HG02973 (cell line): ENCODE measurements at regions not wholly inside any gene's neighbourhood (a gene's known extent, or its start where the extent isn't known, plus 50 kb on each side); places are given as distances from the start of the nearest gene placed in this dataset.

ENCODE experiments used
- ATAC-seq: cut with Tn5 transposase; IDR thresholded peaks from one replicate; pipeline ENCODE4 v1.9.1; 2021; ENCODE audit warnings: moderate library complexity; ENCODE audit not compliant: unreplicated experiment

DNA sequence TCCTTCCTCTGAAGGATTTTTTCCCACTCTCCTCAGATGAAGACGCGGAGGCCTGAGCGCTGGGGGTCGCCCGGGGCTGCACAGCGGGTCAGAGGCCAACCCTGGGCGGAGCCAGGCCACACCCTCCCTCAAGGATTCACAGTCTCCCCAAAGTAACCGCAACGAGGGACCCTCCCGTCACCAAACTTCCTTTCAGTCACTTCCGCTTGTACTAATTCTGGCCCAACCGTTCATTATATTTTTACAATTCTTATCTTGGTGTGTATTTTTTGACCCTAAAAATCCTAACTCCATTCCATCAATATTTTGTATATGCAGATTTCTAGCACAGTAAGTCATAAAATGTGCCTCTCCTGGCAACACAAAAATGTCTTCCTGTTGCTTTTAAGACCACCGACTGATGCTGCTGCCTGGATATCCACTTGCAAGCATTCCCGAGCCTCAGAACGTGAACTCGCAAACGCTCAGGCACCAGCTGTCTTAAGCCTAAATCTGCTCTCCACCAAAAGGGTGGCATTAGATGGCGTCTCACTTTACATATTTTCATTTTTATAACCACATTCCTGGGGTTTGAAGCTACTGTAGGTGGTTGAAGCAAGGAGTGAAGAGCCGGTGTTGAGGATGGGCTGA, 128.0 kb downstream of the DLL1 start:
- ATAC-seq, result no peak

DNA sequence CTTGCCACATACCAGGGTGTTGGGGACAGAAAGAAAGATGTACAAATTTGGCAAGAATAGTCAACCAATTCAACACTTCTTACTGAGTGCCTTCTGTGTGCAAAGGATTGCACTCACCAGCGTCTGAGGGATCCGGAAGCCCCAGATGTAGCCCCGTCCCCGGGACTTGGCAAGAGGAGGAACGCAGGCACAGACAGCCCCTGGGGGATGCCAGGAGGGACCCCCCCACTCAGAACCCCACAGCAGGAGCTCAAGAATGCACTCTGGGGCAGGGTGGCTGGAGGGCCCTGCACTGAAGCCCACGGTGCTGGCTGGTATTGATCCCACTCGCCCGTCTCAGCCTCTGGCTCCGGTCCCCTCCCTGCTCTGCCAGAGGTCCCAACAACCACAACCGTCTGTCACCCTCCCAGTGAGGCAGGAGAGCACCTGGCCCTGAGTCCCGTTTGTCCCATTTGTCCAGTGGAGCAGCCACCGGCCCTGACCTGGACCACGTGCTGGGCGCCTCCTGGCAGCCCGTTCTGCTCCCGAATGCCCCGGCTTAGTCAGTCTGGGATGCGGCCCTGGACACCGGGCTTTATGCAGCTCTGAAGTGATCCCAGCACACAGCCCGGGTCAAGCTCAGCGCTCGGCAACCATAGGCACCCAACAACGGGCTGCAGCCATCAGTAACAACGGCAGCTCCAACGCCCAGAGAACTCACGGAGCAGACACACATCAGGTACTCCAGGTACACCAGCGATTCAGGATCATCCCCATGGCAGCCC, 128.7 kb downstream of the DLL1 start:
- ATAC-seq, result no peak

- ATAC-seq, result no peak
Observed at GRCh38 chr6:170160628-170161611, 130.0 kb downstream of the DLL1 start.

DNA sequence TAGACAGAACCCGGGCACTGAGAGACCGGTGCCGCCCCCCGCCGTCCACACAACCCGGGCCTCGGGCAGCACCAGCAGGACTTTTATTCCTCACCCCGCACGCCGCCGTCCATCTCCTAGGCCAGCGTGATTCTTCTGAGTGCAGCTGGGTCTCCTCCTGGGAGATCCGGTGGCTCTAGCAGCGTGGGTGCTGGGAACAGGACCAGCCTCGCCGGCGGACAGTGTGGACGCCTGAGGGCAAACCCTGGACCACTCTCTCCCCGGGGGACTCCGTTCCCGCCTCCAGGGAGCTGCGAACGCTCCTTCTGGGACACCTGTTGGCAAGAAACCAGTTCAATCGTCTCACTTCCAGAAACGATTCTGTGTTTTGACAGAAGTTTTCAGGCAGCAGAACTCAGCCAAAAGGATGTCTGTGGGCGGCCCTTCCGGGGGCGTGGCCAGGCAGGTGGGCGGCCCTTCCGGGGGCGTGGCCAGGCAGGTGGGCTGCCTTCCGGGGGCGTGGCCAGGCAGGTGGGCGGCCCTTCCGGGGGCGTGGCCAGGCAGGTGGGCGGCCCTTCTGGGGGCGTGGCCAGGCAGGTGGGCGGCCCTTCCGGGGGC, 130.7 kb downstream of the DLL1 start:
- no peak for ATAC-seq

DNA sequence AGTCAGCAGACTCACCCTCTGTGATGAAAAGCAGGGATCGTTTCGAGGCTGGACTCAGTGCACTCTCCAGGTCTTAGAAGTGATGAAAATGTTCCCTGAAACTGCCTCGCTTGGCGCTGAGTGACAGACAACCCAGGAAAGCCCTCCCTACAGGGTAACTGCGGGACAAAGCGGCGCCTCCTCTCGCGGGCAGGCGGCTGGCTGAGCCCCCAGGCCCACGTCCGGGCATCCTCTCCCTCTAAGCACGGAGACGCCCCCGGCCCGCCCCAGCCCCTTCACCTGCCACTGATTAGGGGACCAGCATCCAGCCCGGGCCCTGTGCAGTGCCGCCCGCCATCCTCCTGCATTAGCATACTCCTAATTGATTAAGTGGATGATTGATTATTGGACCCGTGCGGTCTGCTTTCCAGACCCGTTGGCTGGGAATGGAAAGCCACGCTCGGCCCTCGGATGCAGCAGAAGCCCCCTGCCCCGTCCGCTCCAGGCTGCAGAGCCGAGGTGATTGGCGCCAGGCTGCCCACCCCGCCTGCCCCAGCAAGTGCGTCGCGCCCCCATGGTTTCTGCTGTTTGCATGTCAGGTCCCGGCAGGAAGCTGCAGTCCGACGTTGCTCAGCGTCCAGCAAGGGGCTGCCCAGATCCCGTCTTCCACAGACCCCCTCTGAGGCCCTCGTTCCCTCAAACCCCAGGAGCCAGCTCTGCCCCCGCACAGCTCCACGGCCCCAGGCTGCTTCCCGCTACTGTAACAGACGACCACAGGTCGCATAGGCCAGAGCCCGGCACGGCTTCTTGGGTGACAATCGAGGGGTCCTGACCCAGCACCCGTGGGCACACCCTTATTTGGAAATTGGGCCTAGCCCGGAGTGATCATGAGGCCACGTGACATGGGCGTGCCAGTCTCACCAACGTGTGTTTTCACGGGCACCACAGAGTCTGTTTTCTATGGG, 131.6 kb downstream of the DLL1 start:
- no peak for ATAC-seq

GRCh38 chr6:170158296-170159021, 132.4 kb downstream of the DLL1 start:
- no peak for ATAC-seq

- no peak for ATAC-seq
Observed at GRCh38 chr6:170157567-170158218, 133.2 kb downstream of the DLL1 start.

DNA sequence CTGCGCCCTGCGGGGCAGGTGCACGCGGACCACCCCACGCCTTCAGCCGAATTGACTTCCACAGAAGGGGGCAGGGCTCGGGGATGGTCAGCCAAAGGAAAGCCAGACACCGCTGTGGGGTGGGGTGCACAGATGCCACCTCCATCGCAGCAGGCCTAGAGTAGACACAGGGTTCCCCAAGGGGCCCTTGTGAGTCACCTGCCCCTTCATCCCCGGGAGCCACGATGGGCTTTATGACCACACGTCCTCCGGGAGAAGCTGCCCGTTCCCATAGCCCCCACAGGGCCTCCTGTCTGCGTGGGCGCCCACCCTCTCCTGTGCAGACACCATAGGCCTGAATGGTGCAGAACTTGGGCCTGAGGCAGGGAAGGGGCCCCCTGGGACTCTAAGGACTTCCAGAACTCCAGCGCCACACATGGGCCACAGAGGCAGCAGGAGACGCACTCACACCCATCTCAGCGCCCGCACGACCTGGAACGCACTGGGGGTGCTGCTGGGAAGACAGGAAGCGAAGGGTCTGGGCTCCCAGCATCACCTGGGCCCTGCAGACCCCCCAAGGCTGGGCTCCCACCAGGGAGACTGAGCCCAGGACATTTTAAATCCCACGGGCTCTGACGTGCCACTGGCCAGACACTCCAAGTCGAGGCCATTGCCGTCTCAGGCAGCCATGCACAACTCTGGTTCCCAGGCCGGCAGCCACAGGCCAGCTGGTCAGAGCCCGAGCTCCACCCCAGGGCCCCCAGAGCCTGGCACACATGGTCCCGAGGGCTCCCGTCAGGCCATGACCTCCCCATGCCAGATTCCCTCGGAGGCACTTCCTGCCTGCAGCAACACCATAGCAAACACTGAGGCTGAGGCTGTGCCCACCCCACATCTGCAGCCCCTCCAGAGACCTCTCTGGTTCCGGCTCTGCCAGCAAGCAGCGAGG, 134.2 kb downstream of the DLL1 start:
- no peak for ATAC-seq

GRCh38 chr6:170155464-170156196, 135.2 kb downstream of the DLL1 start:
- ATAC-seq, result no peak

GRCh38 chr6:170153436-170154319, 137.2 kb downstream of the DLL1 start:
- no peak for ATAC-seq

- no peak for ATAC-seq
Observed at GRCh38 chr6:170152989-170153388, 137.9 kb downstream of the DLL1 start.

DNA sequence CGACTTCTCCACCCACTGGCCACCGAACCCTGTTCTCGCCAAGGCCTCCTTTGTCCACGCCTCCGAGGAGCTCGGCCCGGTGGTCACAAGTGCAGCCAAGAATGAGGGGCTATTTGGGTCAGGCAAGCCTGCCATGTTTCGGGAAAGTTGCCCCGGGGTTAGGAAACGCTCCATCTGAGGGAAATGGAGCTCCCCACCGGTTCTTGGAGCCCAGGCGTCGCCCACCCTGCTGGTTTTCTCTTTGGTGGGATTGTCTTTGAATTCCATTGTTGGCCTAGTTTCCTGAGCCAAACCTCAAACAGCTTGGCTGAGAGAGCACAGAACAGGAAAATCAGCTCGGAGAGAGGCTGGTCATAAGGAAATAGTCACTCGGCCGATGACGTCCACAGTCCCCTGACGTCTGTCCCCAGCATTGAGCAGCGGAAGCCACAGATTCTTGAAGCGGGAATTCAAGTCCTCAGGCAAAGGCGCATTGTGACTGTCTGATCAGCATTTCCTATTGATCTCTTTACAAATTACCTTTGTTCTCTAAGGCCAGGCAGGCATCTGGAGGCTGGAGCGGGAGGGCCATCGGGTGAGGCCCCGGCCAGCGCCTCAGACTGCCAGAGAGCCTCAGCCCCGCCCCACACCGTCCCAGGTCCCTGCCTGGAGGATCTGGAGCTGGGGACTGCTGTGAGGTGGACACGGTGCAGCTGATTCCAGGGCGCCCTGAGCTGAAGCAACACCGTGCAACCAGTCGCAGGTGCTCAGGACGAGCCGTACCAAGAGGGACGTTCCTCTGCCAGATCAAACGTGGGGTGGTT, 138.6 kb downstream of the DLL1 start:
- ATAC-seq, result no peak

- ATAC-seq, result no peak
Observed at GRCh38 chr6:170151804-170152123, 139.1 kb downstream of the DLL1 start.

DNA sequence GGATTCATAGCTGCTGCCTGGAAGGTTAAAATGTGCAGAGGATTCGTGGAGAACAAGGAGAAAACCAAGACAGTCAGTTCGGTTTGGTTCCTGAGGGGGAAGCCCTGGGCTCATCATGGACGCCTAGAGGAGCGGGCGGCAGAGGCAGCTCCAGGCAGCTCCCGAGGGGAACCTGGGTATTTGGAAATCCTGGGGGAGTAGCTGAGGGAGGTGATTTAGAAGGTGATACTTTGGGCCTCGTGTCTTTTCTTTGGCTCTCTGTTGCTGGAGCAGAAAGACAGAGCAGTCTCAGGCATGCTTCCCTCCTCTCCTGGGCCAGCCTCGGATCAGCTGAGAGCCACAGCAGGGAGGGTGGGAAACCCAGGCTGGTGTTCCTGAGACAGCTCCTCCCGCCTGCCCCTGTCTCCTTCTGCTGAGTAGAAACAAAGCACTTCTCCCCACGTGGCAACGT, 139.5 kb downstream of the DLL1 start:
- no peak for ATAC-seq

GRCh38 chr6:170150590-170150945, 140.3 kb downstream of the DLL1 start:
- ATAC-seq, result no peak
